ENCODE measurements at regions not wholly inside any gene's neighbourhood (a gene's known extent, or its start where the extent isn't known, plus 50 kb on each side); places are given as distances from the start of the nearest gene placed in this dataset.

GRCh38 chr4:35649778-35650177 lies 594.5 kb downstream of the ARAP2 start:
- TF ChIP-seq, protein P1, sequence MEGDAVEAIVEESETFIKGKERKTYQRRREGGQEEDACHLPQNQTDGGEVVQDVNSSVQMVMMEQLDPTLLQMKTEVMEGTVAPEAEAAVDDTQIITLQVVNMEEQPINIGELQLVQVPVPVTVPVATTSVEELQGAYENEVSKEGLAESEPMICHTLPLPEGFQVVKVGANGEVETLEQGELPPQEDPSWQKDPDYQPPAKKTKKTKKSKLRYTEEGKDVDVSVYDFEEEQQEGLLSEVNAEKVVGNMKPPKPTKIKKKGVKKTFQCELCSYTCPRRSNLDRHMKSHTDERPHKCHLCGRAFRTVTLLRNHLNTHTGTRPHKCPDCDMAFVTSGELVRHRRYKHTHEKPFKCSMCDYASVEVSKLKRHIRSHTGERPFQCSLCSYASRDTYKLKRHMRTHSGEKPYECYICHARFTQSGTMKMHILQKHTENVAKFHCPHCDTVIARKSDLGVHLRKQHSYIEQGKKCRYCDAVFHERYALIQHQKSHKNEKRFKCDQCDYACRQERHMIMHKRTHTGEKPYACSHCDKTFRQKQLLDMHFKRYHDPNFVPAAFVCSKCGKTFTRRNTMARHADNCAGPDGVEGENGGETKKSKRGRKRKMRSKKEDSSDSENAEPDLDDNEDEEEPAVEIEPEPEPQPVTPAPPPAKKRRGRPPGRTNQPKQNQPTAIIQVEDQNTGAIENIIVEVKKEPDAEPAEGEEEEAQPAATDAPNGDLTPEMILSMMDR (IDR thresholded peaks at IDR 0.05) = no peak
- no peak for TF ChIP-seq POLR2A (IDR thresholded peaks at IDR 0.05)

Measured in right lobe of liver (tissue), 4 donors.